ENCODE measurements at regions not wholly inside any gene's neighbourhood (a gene's known extent, or its start where the extent isn't known, plus 50 kb on each side); places are given as distances from the start of the nearest gene placed in this dataset.

- no peak overlapping the region for H3K4me3 Mint-ChIP-seq
- POLR2A ChIA-PET, result no interaction called here
- no peaks in the 10 kb centered on the region for H3K4me1 ChIP-seq (ENCODE audit: insufficient read depth, low read length)
- H3K27me3 ChIP-seq (ENCODE audit: control insufficient read depth in 1 of 2, insufficient read depth in 2 of 2, low read length in 2 of 2), result no peaks in the 10 kb centered on the region
- H3K9me3 ChIP-seq (ENCODE audit: control insufficient read depth in 1 of 2, insufficient read depth in 1 of 2, low read length in 2 of 2), result peaks cover 0 to 4% of the 10 kb centered on the region in 2 experiments
- H3K4me1 Mint-ChIP-seq (ENCODE audit: low read depth), result no peaks in the 10 kb centered on the region
- no peaks in the 10 kb centered on the region for H3K27me3 Mint-ChIP-seq
- intact Hi-C loops (cut with DNase I, micrococcal nuclease), result no loop called here
- no peak overlapping the region for H3K27ac ChIP-seq (ENCODE audit: low read depth in 1 of 2, low read length in 2 of 2)
- ATAC-seq (ENCODE audit: poor library complexity) (no peak), DNase-seq (no peak)
- H3K36me3 ChIP-seq (ENCODE audit: insufficient read depth, low read length), result no peaks in the 10 kb centered on the region
- peaks cover 14% of the 10 kb centered on the region for H3K9me3 Mint-ChIP-seq
- no peaks in the 10 kb centered on the region for H3K36me3 Mint-ChIP-seq (ENCODE audit: low read depth)
- CTCF ChIA-PET, result no interaction called here
- H3K4me3 ChIP-seq (ENCODE audit: low read length), result no peak overlapping the region
- no peak for TF ChIP-seq CTCF (IDR thresholded peaks at IDR 0.05)
- H3K27ac Mint-ChIP-seq, result no peak overlapping the region
Observed at GRCh38 chr3:89682556-89682955, 575.1 kb downstream of the EPHA3 start.

- Mint-ChIP-seq H3K4me1 (ENCODE audit: low read depth) (no peaks in the 10 kb centered on the region), H3K4me3 (no peak overlapping the region), H3K9me3 (peaks cover 3% of the 10 kb centered on the region), H3K27me3 (no peaks in the 10 kb centered on the region), H3K27ac (no peak overlapping the region), H3K36me3 (ENCODE audit: low read depth) (no peaks in the 10 kb centered on the region)
- ATAC-seq (ENCODE audit: poor library complexity) (no peak), DNase-seq (no peak)
- Histone ChIP-seq H3K4me1 (ENCODE audit: insufficient read depth, low read length) (no peaks in the 10 kb centered on the region), H3K27ac (ENCODE audit: low read depth in 1 of 2, low read length in 2 of 2) (no peak overlapping the region), H3K36me3 (ENCODE audit: insufficient read depth, low read length) (no peaks in the 10 kb centered on the region), H3K27me3 (ENCODE audit: control insufficient read depth in 1 of 2, insufficient read depth in 2 of 2, low read length in 2 of 2) (no peaks in the 10 kb centered on the region), H3K9me3 (ENCODE audit: control insufficient read depth in 1 of 2, insufficient read depth in 1 of 2, low read length in 2 of 2) (peaks cover 0 to 8% of the 10 kb centered on the region in 2 experiments), H3K4me3 (ENCODE audit: low read length) (no peak overlapping the region)
- POLR2A ChIA-PET, result no interaction called here
- no peak for TF ChIP-seq CTCF (IDR thresholded peaks at IDR 0.05)
- intact Hi-C loops (cut with DNase I, micrococcal nuclease), result no loop called here
- CTCF ChIA-PET, result no interaction called here
Observed at GRCh38 chr3:89685731-89686130, 578.3 kb downstream of the EPHA3 start.

- H3K9me3 Mint-ChIP-seq, result peaks cover 4% of the 10 kb centered on the region
- H3K36me3 Mint-ChIP-seq (ENCODE audit: low read depth), result no peaks in the 10 kb centered on the region
- H3K27me3 Mint-ChIP-seq, result no peaks in the 10 kb centered on the region
- TF ChIP-seq CTCF (IDR thresholded peaks at IDR 0.05), result no peak
- CTCF ChIA-PET, result no interaction called here
- Histone ChIP-seq H3K4me3 (ENCODE audit: low read length) (no peak overlapping the region), H3K9me3 (ENCODE audit: control insufficient read depth in 1 of 2, insufficient read depth in 1 of 2, low read length in 2 of 2) (peaks cover 0 to 4% of the 10 kb centered on the region in 2 experiments), H3K27me3 (ENCODE audit: control insufficient read depth in 1 of 2, insufficient read depth in 2 of 2, low read length in 2 of 2) (no peaks in the 10 kb centered on the region), H3K4me1 (ENCODE audit: insufficient read depth, low read length) (no peaks in the 10 kb centered on the region), H3K36me3 (ENCODE audit: insufficient read depth, low read length) (no peaks in the 10 kb centered on the region), H3K27ac (ENCODE audit: low read depth in 1 of 2, low read length in 2 of 2) (no peak overlapping the region)
- ATAC-seq (ENCODE audit: poor library complexity), result no peak
- no peaks in the 10 kb centered on the region for H3K4me1 Mint-ChIP-seq (ENCODE audit: low read depth)
- intact Hi-C loops (cut with DNase I, micrococcal nuclease), result no loop called here
- POLR2A ChIA-PET, result no interaction called here
- no peak overlapping the region for H3K4me3 Mint-ChIP-seq
- no peak for DNase-seq
- no peak overlapping the region for H3K27ac Mint-ChIP-seq
Observed at GRCh38 chr3:89690646-89691045, 583.2 kb downstream of the EPHA3 start.
